ENCODE measurements at regions not wholly inside any gene's neighbourhood (a gene's known extent, or its start where the extent isn't known, plus 50 kb on each side); places are given as distances from the start of the nearest gene placed in this dataset.
"Not testable (repeated sequence)": the region's sequence is repeated elsewhere in the genome, so short reads cannot be mapped to it uniquely, and the experiment has no call there.

DNA sequence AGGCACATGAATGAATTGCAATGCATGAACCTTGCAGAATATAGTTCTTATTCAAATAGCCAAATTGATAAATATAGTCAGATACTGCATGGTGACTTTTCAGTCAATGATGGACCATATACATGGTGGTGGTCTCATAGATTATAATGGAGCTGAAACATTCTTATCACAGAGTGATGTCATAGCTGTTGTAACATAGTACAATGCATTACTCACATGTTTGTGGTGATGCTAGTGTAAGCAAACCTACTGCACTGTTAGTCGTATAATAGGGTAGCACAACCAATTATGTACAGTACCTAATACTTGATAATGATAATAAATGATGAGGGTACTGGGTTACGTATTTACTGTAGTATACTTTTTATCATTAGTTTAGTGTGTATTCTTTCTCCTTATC is 280.3 kb downstream of the BCAT1 start:
- no peak for DNase-seq (ENCODE audit: low spot score)

DNA sequence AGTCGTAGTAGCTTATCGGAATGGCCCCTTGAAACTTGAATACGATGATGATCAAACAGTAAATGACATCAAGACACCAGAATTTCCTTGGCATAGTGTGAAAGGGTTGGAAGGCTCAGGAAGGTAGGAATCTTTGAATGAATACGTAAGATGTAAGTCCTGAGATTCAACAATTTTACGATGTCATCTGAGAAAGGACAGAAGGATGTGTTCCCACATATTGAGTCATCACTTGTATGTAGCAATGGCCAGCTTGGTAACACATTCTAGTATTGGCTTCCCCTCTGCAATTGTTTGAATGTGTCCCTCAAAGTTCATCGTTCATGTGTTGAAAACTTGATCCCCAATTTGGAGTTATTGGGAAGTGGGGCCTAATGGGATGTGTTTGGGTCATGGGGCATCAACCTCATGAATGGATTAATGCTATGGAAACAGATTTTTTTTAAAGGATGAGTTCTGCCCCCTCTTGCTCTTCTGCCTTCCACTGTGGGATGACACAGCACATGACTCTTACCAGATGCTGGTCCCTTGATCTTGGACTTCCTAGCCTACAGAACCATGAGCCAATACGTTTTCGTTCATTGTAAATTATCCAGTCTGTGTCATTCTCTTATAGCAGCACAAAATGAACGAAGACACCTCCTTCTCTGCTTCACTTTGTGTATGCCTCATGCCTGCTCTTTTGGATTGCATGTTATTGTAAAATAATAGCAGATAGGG is 284.6 kb downstream of the BCAT1 start:
- no peak for DNase-seq (ENCODE audit: low spot score)

DNA sequence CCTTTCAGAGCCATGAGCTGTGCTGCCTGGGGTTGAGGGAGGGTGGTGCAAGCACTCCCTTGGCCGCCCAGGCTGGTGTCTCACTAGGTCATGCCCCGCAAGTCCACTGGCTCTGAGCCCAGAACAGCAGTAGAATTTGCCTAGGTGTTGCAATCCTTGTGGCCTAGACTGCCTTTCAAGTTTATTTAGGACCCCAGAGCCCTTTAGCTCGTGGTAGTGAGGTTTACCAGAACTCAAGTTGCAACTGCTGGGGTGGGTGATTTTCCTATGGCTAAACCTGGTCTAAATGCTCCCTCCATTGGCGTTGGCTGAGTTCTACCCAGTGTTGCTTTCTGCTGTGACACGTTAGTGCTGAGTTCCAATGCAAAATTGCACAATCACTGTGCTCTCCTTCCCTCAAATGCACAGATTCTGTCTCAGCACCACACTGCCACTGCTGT is 287.2 kb downstream of the BCAT1 start:
- no peak for DNase-seq (ENCODE audit: low spot score)

DNA sequence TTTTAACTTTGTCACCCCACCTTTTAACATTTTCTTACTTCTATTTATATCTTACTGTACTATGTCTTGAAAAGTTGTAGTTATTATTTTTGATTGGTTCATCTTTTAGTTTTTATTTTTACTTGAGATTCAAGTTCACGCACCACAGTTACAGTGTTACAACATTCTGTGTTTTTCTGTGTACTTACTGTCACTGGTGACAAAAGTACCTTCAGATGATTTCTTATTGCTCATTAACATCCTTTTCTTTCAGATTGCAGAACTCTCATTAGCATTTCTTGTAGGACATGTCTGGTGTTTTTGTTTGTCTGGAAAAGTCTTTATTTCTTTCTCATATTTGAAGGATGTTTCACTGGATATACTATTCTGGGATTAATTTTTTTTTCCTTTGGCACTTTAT is 289.9 kb downstream of the BCAT1 start:
- DNase-seq (ENCODE audit: low spot score): no peak

DNA sequence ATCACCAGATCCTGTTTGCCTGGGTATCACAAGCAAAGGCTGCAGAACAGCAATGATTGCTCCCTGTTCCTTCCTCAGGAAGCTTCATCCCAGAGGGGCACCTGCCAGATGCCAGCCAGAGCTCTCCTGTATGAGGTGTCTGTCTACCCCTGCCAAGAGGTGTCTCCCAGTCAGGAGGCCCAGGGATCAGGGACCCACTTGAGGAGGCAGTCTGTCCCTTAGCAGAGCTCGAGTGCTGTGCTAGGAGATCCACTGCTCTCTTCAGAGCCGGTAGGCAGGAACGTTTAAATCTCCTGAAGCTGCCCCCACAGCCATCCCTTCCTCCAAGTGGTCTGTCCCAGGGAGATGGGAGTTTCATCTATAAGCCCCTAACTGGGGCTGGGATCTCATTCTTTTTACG is 294.6 kb downstream of the BCAT1 start:
- not testable (repeated sequence) for DNase-seq (ENCODE audit: low spot score)

DNA sequence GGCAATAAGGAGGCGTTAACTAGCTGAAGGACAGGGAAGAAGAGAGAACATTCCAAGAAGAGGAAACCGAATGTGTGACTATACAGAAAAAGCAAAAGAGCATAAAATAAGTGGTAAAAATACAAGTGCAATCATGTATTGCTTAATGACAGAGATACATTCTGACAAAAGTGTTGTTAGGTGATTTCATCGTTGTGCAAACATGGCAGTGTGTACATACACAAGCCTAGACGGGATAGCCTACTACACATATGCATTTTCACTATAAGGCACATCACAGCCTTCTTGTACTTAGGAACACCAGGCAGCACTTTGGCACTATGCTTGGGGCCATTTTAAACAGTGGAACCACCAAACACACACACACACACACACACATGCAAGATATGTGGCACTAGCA is 299.3 kb downstream of the BCAT1 start:
- no peak for DNase-seq (ENCODE audit: low spot score)

DNA sequence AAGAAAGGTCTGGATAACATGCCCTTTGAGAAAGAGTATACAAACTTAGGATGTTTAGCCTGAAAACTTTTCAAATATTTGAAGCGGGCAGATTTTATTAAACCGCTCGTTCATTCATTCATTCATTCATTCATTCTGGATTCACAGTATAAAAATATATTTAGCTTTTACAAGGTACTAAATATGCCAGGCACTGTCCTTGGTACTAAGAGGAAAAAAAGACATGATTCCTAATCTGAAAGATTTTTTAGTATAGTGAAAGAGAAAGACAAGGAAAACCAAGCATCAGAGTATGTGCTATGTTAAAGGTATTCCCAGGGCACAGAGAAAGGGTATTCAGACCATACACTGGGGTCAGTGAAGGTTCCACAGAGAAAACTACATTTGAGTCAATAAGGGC is 299.7 kb downstream of the BCAT1 start:
- DNase-seq (ENCODE audit: low spot score): no peak

DNA sequence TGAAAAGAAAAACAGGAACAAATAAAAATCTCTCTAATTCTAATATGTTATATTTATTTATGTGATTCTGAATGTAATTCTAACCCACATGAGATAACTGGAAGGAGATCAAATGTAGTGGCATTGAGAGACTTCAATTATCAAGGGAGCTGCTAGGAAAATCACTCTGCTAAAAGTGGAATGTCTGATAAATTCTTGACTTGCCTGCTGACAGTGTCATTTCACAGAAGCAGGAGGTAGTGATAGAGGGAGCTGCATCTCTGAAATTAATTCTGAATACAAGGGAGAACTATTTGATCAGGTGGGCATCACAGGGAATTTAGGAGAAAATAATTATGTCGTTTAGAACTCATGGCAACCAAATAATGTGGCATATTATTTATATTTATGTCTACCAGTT is 303.6 kb downstream of the BCAT1 start:
- no peak for DNase-seq (ENCODE audit: low spot score)

DNA sequence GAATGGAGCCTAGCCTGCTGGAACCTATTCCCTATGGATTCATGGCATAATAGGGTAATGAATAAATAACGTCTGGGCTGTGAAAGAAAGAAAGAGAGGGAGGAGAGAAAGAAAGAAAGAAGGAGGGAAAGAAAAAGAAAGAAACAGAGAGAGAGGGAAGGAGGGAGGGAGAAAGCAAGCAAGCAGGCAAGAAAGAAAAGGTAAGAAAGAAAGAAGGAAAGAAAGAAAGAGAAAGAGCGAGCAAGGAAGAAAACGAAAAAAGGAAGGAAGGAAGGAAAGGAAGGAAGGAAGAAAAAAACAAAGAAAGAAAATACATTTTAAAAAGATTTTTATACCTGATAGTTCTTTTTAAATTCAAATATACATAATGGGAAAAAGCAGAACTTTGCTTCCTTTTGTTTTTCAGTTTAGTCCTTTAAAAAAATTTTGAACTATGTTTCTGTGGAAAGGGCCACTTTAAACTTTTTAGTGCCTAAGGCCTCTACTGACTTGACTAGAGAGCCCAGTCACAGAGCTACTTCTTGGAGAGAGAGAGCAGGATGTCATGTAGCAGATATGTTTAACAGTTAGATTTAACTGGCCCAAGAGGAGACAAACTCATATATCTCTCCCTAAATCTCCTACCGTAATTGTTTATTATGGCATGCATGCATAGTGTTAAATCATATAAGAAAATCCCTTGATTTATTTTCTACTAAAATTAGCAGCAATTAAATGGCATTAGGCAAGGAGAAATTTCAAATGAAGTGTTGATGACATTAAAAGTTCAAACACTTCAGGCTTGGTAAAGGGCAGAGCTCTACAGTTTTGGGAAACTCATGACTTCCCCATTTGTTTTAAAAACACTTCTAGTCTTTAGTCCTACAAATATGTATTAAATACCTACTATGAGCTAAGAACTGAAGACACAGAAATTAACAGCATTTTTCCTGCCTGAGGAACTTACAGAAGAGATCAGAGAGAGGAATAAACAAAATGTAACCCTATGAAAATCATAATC is 305.5 kb downstream of the BCAT1 start:
- DNase-seq (ENCODE audit: low spot score): no peak

DNA sequence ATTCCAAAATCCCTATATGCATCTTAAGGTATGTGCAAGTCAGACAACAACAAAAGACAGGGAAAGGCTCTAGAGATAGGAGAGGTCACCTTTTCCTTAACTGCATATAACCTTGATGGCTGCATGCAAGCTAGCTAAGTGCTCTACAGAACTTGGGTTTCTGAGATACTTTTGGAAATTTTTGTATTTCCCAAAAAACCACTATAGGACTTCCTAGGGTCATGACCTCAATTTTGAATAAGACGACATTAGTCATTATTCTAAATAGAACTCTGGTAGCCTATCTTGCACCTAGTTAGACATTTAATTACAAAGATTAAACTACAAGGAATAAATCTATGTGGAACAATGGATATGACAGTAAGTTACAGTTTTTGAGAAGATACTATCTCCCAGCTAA is 309.3 kb downstream of the BCAT1 start:
- DNase-seq (ENCODE audit: low spot score): no peak

DNA sequence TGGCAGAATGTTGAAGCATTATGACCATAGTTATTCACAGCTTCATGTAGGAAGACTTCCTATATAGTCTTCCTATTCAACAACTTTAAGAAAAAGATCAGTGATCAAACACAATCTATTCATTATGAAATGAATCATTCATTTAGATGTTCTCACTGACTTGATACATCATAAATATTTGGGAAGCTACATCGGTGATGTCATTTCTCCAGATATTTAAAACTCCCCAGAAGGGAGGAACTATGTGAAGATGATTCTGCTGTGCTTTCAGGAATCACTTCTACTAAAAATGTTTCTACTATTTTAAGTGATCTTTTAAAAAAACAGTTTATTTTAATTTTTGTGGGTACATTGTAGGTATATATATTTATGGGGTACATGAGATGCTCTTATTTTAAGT is 316.4 kb downstream of the BCAT1 start:
- DNase-seq (ENCODE audit: low spot score): no peak

DNA sequence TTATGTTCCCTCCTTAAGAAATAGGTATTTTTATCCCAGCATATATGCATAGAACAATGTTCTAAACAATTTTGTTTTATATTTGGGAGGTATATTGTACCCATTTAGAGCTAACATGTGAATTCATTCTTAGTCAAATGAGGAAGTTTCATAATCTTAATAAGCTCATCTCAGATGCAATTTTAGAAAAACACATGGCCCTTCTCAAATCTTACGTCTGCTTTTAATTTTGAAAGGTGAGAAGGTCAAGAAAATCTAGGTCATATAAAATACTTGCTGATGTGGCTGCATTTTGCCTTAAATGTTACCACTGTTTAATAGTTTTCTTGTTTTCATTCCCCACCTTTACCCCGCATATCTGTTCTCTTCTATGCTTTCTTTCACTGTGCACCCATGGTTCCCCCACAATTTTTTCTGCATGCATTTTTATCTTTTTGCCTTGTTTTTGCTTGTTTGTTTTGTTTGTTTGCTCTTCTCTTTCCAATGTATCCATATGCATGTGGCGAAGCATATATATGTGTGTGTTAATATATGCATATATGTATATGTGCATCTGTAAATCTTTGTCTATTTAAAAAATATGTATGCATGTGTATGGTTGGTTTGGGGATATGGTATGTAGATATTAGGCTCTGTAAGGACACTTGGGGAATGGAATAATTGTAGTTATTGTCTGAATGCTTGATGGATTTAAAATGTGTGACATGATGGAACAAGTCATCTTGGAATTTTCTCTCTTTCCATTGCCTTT is 317.1 kb downstream of the BCAT1 start:
- no peak for DNase-seq (ENCODE audit: low spot score)

DNA sequence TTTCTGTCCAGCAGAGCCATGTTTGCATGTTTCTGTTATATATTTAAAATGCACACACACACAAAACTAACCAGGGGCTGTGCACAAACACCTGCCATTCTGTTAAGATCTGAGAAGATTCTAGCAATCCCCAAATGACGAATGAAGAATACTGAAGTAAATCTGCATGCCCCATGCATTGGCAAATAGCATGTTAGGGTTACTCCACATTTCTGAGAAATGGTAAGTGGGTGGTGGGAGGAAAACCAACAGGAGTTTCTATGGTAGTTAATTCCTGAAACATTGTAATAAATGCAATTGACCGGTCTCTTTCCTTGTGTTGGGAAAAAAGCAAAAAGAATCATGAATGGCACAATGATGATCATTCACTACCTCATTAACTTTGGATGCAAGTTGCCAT is 318.0 kb downstream of the BCAT1 start:
- DNase-seq (ENCODE audit: low spot score): no peak

DNA sequence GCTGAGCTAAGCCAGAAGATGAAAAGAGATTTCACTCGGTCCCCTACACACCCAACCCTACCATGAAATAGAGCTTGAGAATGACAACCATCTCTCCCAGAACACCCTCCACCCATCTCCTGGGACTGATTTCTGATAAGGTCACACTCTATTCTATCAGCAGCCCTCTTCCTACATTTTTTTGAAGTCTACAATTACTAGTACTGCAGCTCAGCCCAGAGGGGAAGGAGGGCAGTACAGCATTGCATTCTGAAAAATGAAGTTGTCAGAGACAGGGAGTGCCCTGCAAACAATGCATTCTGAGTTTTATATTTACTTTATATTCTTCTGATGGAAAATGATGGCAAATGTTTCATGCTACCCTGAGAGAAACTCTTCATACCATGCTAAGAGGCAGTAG is 318.5 kb downstream of the BCAT1 start:
- DNase-seq (ENCODE audit: low spot score): no peak

DNA sequence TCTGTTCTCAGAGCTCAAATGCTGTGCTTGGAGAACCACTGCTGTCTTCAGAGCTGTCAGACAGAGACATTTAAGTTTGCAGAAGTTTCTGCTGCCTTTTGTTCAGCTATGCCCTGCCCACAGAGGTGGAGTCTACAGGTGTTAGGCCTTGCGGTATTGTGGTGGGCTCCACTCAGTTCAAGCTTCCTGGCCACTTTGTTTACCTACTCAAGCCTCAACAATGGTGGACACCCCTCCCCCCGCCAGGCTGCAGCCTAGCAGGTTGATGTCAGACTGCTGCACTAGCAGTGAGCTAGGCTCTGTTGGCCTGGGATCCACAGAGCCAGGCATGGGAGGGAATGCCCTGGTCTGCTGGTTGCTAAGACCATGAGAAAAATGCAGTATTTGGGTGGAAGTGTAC is 323.8 kb downstream of the BCAT1 start:
- no peak for DNase-seq (ENCODE audit: low spot score)

DNA sequence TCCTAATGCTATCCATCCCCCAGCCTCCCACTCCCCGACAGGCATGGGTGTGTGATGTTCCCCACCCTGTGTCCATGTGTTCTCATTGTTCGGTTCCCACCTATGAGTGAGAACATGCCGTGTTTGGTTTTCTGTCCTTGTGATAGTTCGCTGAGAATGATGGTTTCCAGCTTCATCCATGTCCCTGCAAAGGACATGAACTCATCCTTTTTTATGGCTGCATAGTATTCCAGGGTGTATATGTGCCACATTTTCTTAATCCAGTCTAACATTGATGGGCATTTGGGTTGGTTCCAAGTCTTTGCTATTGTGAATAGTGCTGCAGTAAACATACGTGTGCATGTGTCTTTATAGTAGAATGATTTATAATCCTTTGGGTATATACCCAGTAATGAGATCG is 328.9 kb downstream of the BCAT1 start:
- DNase-seq (ENCODE audit: low spot score): not testable (repeated sequence)

DNA sequence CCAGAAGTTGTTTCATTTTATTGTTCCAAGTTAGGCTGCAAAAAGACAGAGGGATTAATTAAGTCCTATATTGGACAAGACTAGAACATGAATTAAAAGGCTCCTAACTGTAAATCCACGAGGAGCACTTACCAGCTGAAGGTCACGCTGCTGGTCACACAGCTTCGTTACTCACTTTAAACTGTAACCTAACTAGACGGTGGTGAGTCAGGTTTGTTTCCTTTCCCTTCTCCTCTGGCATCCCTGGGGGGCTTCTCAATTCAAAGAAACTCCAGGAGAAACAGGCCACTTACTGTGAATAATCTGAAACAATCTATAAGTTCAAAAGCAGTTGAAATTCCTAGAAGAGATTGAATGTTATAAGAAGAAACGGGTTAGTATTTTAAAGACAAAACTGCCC is 331.4 kb downstream of the BCAT1 start:
- no peak for DNase-seq (ENCODE audit: low spot score)

DNA sequence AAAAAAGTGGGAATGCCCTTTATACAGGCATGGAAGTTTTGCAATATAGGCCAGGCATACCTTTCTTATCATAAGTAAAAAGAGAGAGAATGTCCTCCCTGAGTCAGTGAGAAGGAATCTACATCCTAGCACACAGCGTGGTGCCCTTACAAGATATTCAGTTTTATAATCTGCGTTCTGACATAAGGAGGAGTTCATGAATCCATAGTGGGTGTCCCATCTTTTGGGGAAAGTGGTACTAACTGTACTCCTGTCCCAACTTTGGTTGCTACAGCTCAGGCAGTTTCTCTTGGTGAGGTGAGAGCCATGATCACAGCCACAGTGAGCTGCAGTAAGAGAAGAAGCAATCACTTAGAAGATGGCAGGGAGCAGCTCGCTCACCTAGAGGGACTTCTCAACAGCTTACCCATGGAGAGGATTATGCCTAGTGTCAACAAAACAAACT is 332.9 kb downstream of the BCAT1 start:
- DNase-seq (ENCODE audit: low spot score): no peak

DNA sequence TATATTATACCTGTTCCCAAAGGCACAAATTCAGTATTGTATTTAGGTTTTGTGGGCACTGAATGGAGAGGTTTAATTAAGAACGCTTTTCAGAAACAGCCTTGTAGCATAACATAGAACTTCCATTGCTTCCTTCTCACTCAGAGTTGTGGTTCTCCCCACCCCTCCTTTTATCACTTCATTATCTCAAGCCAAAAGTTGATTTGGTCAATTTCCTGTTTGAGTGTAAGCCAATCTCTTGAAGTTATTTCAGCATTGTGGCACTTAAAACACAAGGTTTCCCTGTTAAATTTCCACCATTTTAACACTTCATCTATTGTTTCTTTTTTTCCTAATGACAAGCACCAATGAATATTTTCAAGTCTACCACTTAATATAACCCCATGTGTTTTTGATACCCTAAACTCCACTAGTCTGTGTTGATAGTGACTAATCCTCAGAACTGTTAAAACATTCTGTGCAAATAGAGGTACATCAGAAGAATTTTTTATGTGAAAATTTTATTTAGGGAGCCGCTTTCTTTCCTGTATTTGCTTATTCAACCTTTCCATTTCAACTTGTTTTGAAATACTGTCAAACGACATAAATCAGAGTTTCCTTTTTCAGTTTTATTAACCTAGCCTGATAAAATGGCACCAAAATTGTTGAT is 340.1 kb downstream of the BCAT1 start:
- DNase-seq (ENCODE audit: low spot score): no peak

DNA sequence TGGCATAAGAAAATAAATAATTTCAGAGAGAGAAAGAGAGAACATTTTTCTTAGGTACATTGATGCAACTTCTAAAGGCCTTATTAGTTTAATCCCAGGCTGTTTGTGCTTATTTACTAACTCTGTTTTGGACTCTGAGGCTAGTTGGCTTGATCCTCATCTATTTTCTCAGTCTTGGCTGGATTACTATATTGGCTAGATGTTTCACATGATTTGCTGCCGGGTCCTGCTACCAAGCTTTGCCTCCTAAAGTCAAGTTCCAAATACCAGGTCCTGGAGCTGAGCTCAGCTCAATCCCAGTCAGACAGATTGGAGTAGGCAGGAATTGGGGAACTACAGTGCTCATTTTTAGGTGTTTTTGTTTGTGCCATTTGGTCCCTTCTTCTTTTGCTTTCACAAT is 340.8 kb downstream of the BCAT1 start:
- no peak for DNase-seq (ENCODE audit: low spot score)

DNA sequence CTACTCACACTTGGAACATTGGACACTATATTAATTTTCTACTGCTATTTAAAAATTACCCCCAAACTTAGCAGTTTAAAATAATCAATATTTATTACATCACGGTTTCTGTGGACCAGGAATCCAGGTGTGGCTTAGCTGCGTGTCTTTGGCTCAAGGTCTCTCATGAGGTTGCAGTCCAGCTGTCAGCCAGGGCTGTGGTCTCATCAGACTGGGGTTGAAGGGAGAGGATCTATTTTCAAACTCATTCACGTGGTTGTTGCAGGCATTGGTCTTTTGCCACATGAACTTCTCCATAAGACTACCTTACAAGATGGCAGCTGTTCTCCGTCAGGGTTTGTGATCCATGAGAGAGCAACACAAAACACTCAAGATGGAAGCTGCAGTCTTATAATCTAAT is 343.0 kb downstream of the BCAT1 start:
- no peak for DNase-seq (ENCODE audit: low spot score)

DNA sequence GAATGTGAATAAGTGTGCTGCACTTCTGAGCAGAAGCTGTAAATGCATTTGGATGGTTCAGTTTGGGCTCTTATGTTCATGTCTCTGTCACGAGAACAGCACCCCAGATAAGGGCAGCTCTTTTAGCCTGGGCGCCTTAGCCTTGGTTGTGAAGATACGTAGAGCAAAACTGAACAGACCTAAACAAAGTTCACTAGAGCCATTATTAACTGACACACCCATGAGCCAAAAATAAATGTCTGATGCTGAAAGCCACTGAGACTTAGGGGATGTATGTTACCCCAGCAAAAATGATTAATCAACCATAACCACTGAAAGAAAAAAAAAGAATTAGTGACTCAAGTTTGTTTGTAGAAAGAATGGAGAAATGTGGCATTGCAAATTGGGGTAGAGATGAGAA is 343.4 kb downstream of the BCAT1 start:
- DNase-seq (ENCODE audit: low spot score): no peak

Measured in AG08395 (cell line).